D721Med (cell line): ENCODE measurements at regions not wholly inside any gene's neighbourhood (a gene's known extent, or its start where the extent isn't known, plus 50 kb on each side); places are given as distances from the start of the nearest gene placed in this dataset.

Source experiments
- DNase-seq: peaks from one replicate; pipeline ENCODE4 v3.0.0; 2011; ENCODE audit warnings: low spot score; ENCODE audit not compliant: insufficient read length
- FAIRE-seq: peaks from 2 replicates; lab custom pipeline; 2011; peaks lifted over from hg19 to GRCh38; lab: Jason Lieb, UNC
- TF ChIP-seq, protein P1 (sequence below): IDR thresholded peaks from 2 replicates; pipeline ENCODE4 v1.5.1; 2012; ENCODE audit warnings: mild to moderate bottlenecking, control low read depth; ENCODE audit not compliant: insufficient read depth; ENCODE audit errors: missing control alignments

DNA sequence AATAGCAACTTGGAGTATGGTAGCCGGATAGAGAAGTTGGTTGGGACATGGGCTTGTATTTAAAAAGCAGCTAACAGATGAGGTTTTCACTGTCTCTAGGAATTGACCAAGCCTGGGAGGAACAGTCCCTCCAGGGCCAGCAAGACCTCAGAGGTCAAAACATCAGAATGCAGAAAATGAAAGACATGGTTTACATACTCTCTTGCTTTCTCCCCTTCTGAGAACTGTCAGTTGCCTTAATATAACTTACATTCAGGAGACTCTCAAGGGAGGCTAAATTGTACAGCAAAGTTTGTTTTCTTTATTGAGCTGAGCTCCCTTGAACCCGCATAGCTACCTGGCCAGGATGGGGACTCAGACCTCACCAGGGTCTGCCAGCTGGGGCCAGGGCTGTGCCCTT is 179.3 kb downstream of the GAS1 start:
- DNase-seq (no peak), FAIRE-seq (no peak)
- TF ChIP-seq, protein P1, sequence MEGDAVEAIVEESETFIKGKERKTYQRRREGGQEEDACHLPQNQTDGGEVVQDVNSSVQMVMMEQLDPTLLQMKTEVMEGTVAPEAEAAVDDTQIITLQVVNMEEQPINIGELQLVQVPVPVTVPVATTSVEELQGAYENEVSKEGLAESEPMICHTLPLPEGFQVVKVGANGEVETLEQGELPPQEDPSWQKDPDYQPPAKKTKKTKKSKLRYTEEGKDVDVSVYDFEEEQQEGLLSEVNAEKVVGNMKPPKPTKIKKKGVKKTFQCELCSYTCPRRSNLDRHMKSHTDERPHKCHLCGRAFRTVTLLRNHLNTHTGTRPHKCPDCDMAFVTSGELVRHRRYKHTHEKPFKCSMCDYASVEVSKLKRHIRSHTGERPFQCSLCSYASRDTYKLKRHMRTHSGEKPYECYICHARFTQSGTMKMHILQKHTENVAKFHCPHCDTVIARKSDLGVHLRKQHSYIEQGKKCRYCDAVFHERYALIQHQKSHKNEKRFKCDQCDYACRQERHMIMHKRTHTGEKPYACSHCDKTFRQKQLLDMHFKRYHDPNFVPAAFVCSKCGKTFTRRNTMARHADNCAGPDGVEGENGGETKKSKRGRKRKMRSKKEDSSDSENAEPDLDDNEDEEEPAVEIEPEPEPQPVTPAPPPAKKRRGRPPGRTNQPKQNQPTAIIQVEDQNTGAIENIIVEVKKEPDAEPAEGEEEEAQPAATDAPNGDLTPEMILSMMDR = no peak

DNA sequence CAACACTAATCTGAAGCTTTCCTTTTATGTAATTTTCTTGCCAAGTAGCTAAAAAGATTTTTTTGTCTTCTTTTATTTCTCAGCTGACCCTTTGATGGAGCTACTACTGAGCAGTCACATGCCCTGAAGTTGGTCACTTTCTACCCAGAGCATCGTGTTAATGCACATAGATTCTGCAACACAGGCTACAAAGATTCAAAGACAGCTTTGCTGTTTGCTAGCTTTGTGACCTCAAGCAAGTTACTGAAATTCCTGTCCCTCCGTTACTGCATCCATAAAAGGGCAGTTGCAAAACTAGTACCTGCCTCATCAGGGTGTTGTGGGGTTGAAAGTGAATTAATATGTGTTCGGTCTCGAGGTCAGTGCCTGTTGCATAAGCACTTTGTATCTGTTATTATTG is 179.9 kb downstream of the GAS1 start:
- DNase-seq = no peak
- TF ChIP-seq, protein P1 = no peak
- no peak for FAIRE-seq

DNA sequence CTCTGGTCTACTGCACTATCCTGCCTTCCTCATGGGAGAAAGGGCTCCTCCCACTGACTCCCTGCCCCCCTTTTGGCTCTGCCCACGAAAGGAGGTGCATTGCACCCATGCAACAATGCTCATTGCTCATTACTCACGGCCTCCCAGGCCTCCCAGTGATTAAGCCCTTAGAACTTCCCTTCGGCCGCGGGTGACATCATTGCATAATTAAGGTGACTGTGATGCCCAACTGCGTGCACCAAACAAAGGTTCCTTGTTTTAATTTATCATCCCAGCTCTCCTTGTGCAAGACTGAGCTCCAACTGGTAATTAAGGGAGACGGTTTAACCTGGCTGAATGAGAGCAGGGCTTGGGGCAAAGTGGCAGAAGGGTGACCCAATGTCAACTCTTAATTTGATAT is 180.4 kb downstream of the GAS1 start:
- TF ChIP-seq, protein P1 = no peak
- FAIRE-seq = no peak

DNA sequence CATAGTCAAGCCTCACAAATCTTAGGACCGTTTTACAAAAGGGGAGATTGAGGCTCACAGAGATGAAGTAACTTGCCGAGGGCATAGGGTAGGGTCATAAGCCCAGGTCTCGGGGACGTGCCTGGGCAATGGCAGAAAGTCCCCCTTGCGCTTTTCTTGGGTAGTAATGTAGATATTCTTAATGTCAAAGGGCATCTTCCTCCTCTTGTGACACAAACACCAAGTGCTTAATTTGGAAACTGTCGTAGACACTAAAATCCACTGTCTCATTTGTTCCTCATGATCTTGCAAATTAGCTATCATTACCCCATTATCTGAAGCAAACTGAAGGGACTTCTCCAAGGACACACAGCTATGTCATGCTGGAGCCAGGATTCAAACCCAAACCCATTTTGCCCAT is 180.8 kb downstream of the GAS1 start:
- DNase-seq = no peak
- TF ChIP-seq, protein P1 = no peak
- no peak for FAIRE-seq

More for the DNA sequence above, 180.4 kb downstream of the GAS1 start:
- DNase-seq = no peak

DNA sequence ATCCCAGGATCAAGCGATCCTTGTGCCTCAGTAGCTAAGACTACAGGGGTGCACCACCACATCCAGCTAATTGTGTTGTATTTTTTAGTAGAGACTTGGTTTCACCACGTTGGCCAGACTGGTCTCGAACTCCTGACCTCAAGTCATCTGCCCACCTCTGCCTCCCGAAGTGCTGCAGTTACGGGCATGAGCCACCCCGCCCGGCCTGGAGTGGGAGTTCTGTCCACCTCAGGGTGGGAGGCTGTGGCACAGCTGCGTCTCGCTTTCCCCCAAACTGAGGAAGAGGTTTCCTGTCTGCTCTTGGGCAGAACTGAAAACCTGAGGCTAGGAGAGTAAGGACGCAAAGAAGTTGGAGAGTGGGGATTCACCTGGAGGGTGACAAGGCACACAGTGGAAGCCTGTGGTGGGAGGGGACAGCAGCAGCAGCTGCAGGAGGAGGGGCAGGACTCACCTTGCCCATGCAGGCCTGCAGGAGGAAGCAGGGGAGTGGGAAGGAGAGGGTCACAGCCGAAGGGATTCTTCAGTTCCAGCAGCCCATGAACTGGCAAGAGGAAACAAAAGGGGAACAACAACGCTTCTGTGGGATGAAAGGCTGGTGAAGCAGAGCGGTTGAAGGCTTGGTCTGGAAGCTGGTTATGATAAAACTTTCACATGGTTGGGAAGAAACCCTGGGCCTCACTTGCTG is 181.4 kb downstream of the GAS1 start:
- TF ChIP-seq, protein P1 = no peak
- no peak for DNase-seq
- FAIRE-seq = no peak

DNA sequence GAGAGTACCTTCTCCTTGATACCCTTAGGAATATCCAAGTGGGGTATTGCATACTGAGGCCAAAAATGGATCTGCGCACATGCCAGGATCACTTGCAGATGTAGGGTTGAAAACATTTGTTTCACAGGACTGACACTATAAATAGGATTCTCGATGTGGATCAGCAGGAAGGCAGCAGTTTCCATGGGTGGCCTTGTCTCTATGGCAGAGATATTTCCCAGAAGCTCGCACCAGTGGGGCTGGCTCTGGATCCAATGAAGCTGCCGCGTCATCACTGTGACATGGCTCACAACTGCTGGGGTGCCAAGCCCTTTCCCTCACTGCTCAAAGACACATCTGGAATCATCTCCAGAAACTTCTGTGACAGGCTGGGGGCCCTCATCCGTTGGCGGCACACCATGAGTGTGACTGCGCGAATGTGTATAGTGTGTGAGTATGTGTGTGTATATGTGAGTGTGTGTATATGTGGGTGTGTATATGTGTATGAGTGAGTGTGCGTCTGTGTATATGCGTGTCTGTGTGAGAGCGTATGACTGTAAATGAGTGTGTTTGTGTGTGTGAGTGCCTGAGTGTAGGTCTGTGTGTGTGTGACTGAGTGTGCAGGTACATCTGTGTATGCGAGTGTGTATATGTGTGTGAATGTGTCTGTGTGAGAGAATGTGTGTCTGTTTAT is 182.5 kb downstream of the GAS1 start:
- FAIRE-seq (no peak), DNase-seq (no peak)
- TF ChIP-seq, protein P1 = no peak

DNA sequence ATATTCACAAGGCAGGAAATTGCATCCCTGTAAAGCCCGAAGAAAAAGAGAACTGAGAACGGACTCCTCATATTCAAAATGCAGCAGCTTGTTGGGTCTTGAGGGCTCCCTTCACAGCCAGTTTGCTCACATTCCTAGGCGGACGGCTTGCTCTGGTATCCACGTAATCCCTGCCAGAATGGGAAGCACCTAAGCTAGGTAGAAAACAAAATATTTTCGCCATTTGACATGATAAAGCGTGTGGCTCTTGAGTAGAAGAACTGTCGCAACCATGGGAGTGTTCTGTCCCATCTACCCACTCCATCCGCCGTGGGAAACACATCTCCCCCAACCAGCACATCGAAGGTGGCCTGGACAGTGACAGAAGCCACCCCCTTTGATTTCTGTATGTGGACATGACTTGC is 183.1 kb downstream of the GAS1 start:
- FAIRE-seq (no peak), DNase-seq (no peak)
- TF ChIP-seq, protein P1 = no peak
